WTC11 (cell line): ENCODE measurements at regions not wholly inside any gene's neighbourhood (a gene's known extent, or its start where the extent isn't known, plus 50 kb on each side); places are given as distances from the start of the nearest gene placed in this dataset.

ENCODE experiments used
- ATAC-seq: fragments of 200-7000 bp; cut with Tn5 transposase; 2 replicates; pipeline ENCODE4 v1.10.0; 2021; ENCODE audit warnings: mild to moderate bottlenecking, moderate library complexity
- CTCF ChIA-PET: fragments of 300-600 bp; sonication (Branson Sonifier 250); formaldehyde crosslinking; loops from one replicate; lab custom pipeline; 2021; ENCODE audit warnings: antibody characterized with exemption; lab: Charles Lee
- POLR2A ChIA-PET: fragments of 350-600 bp; sonication (Branson Sonifier 250); formaldehyde crosslinking; loops from one replicate; lab custom pipeline; 2021; ENCODE audit warnings: antibody characterized with exemption; lab: Charles Lee
- DNase-seq: peaks from one replicate; pipeline ENCODE4 v3.0.0; 2021; ENCODE audit warnings: low spot score
- H3K27ac Mint-ChIP-seq: 2 replicates; pipeline ENCODE4 v1.8.0; 2021; ENCODE audit warnings: mixed read lengths
- H3K27me3 Mint-ChIP-seq: 2 replicates; pipeline ENCODE4 v1.8.0; 2021; ENCODE audit warnings: low read depth, mild to moderate bottlenecking, moderate library complexity, mixed read lengths
- H3K36me3 Mint-ChIP-seq: 2 replicates; pipeline ENCODE4 v1.8.0; 2021; ENCODE audit warnings: mixed read lengths
- H3K4me1 Mint-ChIP-seq: 2 replicates; pipeline ENCODE4 v1.8.0; 2022; ENCODE audit warnings: mixed read lengths
- H3K4me3 Mint-ChIP-seq: 2 replicates; pipeline ENCODE4 v1.8.0; 2021; ENCODE audit warnings: mild to moderate bottlenecking, moderate library complexity, mixed read lengths
- H3K9me3 Mint-ChIP-seq: 2 replicates; pipeline ENCODE4 v1.8.0; 2021; ENCODE audit warnings: mixed read lengths
- ATF1 ChIP-seq: sonication (generic); formaldehyde crosslinking; IDR thresholded peaks from 2 replicates; pipeline ENCODE4 v1.8.1; 2023; ENCODE audit warnings: mild to moderate bottlenecking, moderate library complexity, missing genetic modification reagents
- ETV6 ChIP-seq: sonication (generic); formaldehyde crosslinking; IDR thresholded peaks from 2 replicates; pipeline ENCODE4 v1.8.1; 2022; ENCODE audit warnings: mild to moderate bottlenecking, missing genetic modification reagents
- FOXJ3 ChIP-seq: sonication (generic); formaldehyde crosslinking; IDR thresholded peaks from 2 replicates; pipeline ENCODE4 v1.9.0; 2021; ENCODE audit warnings: missing genetic modification reagents, mild to moderate bottlenecking, borderline replicate concordance
- HMGA2 ChIP-seq: fragments of 250-450 bp; sonication (Bioruptor Pico); IDR thresholded peaks from 2 replicates; pipeline ENCODE4 v1.4.0; 2021; ENCODE audit warnings: mild to moderate bottlenecking, moderate library complexity
- NR3C1 ChIP-seq: sonication (generic); formaldehyde crosslinking; conservative IDR thresholded peaks from 2 replicates; pipeline ENCODE4 v1.8.1; 2023; ENCODE audit warnings: low read depth, mild to moderate bottlenecking, missing genetic modification reagents
- PRRX2 ChIP-seq: fragments of 250-450 bp; sonication (Bioruptor Pico); IDR thresholded peaks from 2 replicates; pipeline ENCODE4 v1.8.0; 2021; ENCODE audit warnings: mild to moderate bottlenecking
- SP1 ChIP-seq: sonication (generic); formaldehyde crosslinking; conservative IDR thresholded peaks from 2 replicates; pipeline ENCODE4 v1.8.1; 2022; ENCODE audit warnings: missing genetic modification reagents
- ZNF671 ChIP-seq: fragments of 250-450 bp; sonication (Bioruptor Pico); IDR thresholded peaks from 2 replicates; pipeline ENCODE4 v1.8.0; 2021; ENCODE audit warnings: mild to moderate bottlenecking
- TF ChIP-seq, protein P1 (sequence below): sonication (generic); formaldehyde crosslinking; IDR thresholded peaks from 2 replicates; pipeline ENCODE4 v1.8.0; 2022; ENCODE audit warnings: mild to moderate bottlenecking, missing genetic modification reagents
- TF ChIP-seq, protein P2 (sequence below): sonication (generic); formaldehyde crosslinking; IDR thresholded peaks from 2 replicates; pipeline ENCODE4 v1.8.1; 2022; ENCODE audit warnings: missing genetic modification reagents, borderline replicate concordance
- TF ChIP-seq, protein P3 (sequence below): sonication (generic); formaldehyde crosslinking; IDR thresholded peaks from 2 replicates; pipeline ENCODE4 v1.8.1; 2023; ENCODE audit warnings: mild to moderate bottlenecking, missing genetic modification reagents, borderline replicate concordance
- TF ChIP-seq, protein P4 (sequence below): sonication (generic); formaldehyde crosslinking; IDR thresholded peaks from 2 replicates; pipeline ENCODE4 v1.8.0; 2022; ENCODE audit warnings: mild to moderate bottlenecking, missing genetic modification reagents
- TF ChIP-seq, protein P5 (sequence below): sonication (generic); formaldehyde crosslinking; IDR thresholded peaks from 2 replicates; pipeline ENCODE4 v1.8.1; 2022; ENCODE audit warnings: low read depth, missing genetic modification reagents, borderline replicate concordance
- TF ChIP-seq, protein P6 (sequence below): sonication (generic); formaldehyde crosslinking; IDR thresholded peaks from 2 replicates; pipeline ENCODE4 v1.8.1; 2022; ENCODE audit warnings: mild to moderate bottlenecking, moderate library complexity, missing genetic modification reagents
- TF ChIP-seq, protein P7 (sequence below): sonication (generic); formaldehyde crosslinking; IDR thresholded peaks from 2 replicates; pipeline ENCODE4 v1.8.1; 2023; ENCODE audit warnings: mild to moderate bottlenecking, missing genetic modification reagents, moderate library complexity
- TF ChIP-seq, protein P8 (sequence below): fragments of 250-450 bp; sonication (Bioruptor Pico); IDR thresholded peaks from 2 replicates; pipeline ENCODE4 v1.9.0; 2021; ENCODE audit warnings: mild to moderate bottlenecking

DNA sequence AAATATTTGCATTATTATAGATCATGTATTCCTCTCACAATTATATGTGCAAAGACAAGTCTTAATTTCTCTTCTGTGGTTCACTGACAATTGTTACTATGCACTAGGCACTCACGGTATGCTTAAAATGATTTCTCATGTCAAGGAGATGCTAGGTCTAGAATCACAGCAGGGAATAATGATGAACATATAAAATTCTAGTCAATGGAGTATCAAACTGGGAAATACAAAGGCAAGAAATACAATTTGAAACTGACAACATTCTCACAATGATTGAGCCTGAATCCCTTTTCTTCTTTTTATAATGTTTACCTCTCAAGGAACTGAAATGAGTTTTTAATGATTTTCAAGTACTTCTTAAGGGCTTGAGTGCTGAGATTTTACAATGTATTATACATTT lies 302.3 kb upstream of the GRAMD2B start (continued):
- TF ChIP-seq, protein P1, sequence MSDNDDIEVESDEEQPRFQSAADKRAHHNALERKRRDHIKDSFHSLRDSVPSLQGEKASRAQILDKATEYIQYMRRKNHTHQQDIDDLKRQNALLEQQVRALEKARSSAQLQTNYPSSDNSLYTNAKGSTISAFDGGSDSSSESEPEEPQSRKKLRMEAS (CRISPR knock-in tag) = no peak
- TF ChIP-seq, protein P2, sequence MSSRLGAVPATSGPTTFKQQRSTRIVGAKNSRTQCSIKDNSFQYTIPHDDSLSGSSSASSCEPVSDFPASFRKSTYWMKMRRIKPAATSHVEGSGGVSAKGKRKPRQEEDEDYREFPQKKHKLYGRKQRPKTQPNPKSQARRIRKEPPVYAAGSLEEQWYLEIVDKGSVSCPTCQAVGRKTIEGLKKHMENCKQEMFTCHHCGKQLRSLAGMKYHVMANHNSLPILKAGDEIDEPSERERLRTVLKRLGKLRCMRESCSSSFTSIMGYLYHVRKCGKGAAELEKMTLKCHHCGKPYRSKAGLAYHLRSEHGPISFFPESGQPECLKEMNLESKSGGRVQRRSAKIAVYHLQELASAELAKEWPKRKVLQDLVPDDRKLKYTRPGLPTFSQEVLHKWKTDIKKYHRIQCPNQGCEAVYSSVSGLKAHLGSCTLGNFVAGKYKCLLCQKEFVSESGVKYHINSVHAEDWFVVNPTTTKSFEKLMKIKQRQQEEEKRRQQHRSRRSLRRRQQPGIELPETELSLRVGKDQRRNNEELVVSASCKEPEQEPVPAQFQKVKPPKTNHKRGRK = no peak
- no peak for TF ChIP-seq ATF1 (CRISPR knock-in tag)

DNA sequence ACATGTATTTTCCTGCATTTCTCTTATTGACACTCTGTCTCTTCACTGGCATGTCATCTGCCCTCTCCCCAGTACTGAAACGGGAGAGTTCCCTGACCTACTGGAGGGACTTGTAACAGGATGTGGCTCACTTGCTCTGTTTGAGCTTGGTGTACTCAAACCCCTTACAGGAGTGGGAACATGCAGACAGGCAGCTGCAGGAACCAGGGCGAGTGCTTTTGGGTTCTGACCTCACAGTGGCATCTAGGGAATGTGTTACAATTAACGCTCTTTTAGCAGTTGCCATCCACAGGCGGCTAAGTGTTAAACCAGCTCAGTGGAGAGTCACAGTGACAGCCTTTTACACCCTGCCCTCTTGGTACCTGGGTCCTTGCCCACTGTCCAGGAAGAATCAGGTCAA lies 300.3 kb upstream of the GRAMD2B start:
- ATAC-seq (peak; percentile 85), DNase-seq (peak; percentile 18)
- Mint-ChIP-seq H3K9me3 (no peaks in the 10 kb centered on the region), H3K4me1 (peaks cover 55% of the 10 kb centered on the region), H3K27ac (peak overlapping the region; percentile 58; the same call in 1 of the 2 replicates), H3K36me3 (no peaks in the 10 kb centered on the region), H3K27me3 (no peaks in the 10 kb centered on the region), H3K4me3 (no peak overlapping the region)
- no peak for TF ChIP-seq PRRX2 (CRISPR knock-in tag)
- TF ChIP-seq FOXJ3 (CRISPR knock-in tag) = no peak
- TF ChIP-seq, protein P3, sequence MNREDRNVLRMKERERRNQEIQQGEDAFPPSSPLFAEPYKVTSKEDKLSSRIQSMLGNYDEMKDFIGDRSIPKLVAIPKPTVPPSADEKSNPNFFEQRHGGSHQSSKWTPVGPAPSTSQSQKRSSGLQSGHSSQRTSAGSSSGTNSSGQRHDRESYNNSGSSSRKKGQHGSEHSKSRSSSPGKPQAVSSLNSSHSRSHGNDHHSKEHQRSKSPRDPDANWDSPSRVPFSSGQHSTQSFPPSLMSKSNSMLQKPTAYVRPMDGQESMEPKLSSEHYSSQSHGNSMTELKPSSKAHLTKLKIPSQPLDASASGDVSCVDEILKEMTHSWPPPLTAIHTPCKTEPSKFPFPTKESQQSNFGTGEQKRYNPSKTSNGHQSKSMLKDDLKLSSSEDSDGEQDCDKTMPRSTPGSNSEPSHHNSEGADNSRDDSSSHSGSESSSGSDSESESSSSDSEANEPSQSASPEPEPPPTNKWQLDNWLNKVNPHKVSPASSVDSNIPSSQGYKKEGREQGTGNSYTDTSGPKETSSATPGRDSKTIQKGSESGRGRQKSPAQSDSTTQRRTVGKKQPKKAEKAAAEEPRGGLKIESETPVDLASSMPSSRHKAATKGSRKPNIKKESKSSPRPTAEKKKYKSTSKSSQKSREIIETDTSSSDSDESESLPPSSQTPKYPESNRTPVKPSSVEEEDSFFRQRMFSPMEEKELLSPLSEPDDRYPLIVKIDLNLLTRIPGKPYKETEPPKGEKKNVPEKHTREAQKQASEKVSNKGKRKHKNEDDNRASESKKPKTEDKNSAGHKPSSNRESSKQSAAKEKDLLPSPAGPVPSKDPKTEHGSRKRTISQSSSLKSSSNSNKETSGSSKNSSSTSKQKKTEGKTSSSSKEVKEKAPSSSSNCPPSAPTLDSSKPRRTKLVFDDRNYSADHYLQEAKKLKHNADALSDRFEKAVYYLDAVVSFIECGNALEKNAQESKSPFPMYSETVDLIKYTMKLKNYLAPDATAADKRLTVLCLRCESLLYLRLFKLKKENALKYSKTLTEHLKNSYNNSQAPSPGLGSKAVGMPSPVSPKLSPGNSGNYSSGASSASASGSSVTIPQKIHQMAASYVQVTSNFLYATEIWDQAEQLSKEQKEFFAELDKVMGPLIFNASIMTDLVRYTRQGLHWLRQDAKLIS (CRISPR knock-in tag) = no peak
- TF ChIP-seq, protein P4, sequence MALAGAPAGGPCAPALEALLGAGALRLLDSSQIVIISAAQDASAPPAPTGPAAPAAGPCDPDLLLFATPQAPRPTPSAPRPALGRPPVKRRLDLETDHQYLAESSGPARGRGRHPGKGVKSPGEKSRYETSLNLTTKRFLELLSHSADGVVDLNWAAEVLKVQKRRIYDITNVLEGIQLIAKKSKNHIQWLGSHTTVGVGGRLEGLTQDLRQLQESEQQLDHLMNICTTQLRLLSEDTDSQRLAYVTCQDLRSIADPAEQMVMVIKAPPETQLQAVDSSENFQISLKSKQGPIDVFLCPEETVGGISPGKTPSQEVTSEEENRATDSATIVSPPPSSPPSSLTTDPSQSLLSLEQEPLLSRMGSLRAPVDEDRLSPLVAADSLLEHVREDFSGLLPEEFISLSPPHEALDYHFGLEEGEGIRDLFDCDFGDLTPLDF = no peak
- no peak for TF ChIP-seq SP1
- TF ChIP-seq HMGA2 (CRISPR knock-in tag) = no peak
- TF ChIP-seq, protein P5, sequence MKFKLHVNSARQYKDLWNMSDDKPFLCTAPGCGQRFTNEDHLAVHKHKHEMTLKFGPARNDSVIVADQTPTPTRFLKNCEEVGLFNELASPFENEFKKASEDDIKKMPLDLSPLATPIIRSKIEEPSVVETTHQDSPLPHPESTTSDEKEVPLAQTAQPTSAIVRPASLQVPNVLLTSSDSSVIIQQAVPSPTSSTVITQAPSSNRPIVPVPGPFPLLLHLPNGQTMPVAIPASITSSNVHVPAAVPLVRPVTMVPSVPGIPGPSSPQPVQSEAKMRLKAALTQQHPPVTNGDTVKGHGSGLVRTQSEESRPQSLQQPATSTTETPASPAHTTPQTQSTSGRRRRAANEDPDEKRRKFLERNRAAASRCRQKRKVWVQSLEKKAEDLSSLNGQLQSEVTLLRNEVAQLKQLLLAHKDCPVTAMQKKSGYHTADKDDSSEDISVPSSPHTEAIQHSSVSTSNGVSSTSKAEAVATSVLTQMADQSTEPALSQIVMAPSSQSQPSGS (CRISPR knock-in tag) = no peak
- TF ChIP-seq ZNF671 (CRISPR knock-in tag) = no peak
- TF ChIP-seq, protein P6, sequence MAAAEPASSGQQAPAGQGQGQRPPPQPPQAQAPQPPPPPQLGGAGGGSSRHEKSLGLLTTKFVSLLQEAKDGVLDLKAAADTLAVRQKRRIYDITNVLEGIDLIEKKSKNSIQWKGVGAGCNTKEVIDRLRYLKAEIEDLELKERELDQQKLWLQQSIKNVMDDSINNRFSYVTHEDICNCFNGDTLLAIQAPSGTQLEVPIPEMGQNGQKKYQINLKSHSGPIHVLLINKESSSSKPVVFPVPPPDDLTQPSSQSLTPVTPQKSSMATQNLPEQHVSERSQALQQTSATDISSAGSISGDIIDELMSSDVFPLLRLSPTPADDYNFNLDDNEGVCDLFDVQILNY = no peak
- TF ChIP-seq NR3C1 (CRISPR knock-in tag) = no peak
- TF ChIP-seq, protein P1 (CRISPR knock-in tag) = no peak
- no peak for TF ChIP-seq ETV6 (CRISPR knock-in tag)
- TF ChIP-seq, protein P7, sequence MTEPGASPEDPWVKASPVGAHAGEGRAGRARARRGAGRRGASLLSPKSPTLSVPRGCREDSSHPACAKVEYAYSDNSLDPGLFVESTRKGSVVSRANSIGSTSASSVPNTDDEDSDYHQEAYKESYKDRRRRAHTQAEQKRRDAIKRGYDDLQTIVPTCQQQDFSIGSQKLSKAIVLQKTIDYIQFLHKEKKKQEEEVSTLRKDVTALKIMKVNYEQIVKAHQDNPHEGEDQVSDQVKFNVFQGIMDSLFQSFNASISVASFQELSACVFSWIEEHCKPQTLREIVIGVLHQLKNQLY (CRISPR knock-in tag) = no peak
- TF ChIP-seq, protein P8, sequence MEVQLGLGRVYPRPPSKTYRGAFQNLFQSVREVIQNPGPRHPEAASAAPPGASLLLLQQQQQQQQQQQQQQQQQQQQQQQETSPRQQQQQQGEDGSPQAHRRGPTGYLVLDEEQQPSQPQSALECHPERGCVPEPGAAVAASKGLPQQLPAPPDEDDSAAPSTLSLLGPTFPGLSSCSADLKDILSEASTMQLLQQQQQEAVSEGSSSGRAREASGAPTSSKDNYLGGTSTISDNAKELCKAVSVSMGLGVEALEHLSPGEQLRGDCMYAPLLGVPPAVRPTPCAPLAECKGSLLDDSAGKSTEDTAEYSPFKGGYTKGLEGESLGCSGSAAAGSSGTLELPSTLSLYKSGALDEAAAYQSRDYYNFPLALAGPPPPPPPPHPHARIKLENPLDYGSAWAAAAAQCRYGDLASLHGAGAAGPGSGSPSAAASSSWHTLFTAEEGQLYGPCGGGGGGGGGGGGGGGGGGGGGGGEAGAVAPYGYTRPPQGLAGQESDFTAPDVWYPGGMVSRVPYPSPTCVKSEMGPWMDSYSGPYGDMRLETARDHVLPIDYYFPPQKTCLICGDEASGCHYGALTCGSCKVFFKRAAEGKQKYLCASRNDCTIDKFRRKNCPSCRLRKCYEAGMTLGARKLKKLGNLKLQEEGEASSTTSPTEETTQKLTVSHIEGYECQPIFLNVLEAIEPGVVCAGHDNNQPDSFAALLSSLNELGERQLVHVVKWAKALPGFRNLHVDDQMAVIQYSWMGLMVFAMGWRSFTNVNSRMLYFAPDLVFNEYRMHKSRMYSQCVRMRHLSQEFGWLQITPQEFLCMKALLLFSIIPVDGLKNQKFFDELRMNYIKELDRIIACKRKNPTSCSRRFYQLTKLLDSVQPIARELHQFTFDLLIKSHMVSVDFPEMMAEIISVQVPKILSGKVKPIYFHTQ (CRISPR knock-in tag) = no peak
- ChIA-PET POLR2A (no interaction called here), CTCF (no interaction called here)
